ENCODE measurements at regions not wholly inside any gene's neighbourhood (a gene's known extent, or its start where the extent isn't known, plus 50 kb on each side); places are given as distances from the start of the nearest gene placed in this dataset.

- TF ChIP-seq GATA3 (IDR thresholded peaks at IDR 0.05; ENCODE audit: low read depth, low read length) (no peak), GATA2 (IDR thresholded peaks at IDR 0.05; ENCODE audit: low read depth, low read length) (no peak)
These were observed 544.0 kb downstream of the CCER1 start for GRCh38 chr12:90410962-90411361.

GRCh38 chr12:90407841-90408240 is 547.1 kb downstream of the CCER1 start:
- TF ChIP-seq GATA3 (IDR thresholded peaks at IDR 0.05; ENCODE audit: low read depth, low read length) (no peak), GATA2 (IDR thresholded peaks at IDR 0.05; ENCODE audit: low read depth, low read length) (no peak)

- TF ChIP-seq GATA3 (IDR thresholded peaks at IDR 0.05; ENCODE audit: low read depth, low read length) (no peak), GATA2 (IDR thresholded peaks at IDR 0.05; ENCODE audit: low read depth, low read length) (no peak)
These were observed 550.9 kb downstream of the CCER1 start for GRCh38 chr12:90404071-90404470.

- TF ChIP-seq GATA2 (IDR thresholded peaks at IDR 0.05; ENCODE audit: low read depth, low read length) = no peak
- no peak for TF ChIP-seq GATA3 (IDR thresholded peaks at IDR 0.05; ENCODE audit: low read depth, low read length)
These were observed 553.8 kb downstream of the CCER1 start for GRCh38 chr12:90401185-90401584.

GRCh38 chr12:90399357-90399756 is 555.6 kb downstream of the CCER1 start:
- no peak for TF ChIP-seq GATA2 (IDR thresholded peaks at IDR 0.05; ENCODE audit: low read depth, low read length)
- TF ChIP-seq GATA3 (IDR thresholded peaks at IDR 0.05; ENCODE audit: low read depth, low read length) = no peak

- TF ChIP-seq GATA3 (IDR thresholded peaks at IDR 0.05; ENCODE audit: low read depth, low read length) (no peak), GATA2 (IDR thresholded peaks at IDR 0.05; ENCODE audit: low read depth, low read length) (no peak)
These were observed 556.6 kb downstream of the CCER1 start for GRCh38 chr12:90398285-90398836.

- TF ChIP-seq GATA3 (IDR thresholded peaks at IDR 0.05; ENCODE audit: low read depth, low read length) = no peak
- TF ChIP-seq GATA2 (IDR thresholded peaks at IDR 0.05; ENCODE audit: low read depth, low read length) = no peak
These were observed 558.4 kb downstream of the CCER1 start for GRCh38 chr12:90396556-90396955.

GRCh38 chr12:90393652-90394051 is 561.3 kb downstream of the CCER1 start:
- TF ChIP-seq GATA3 (IDR thresholded peaks at IDR 0.05; ENCODE audit: low read depth, low read length) (no peak), GATA2 (IDR thresholded peaks at IDR 0.05; ENCODE audit: low read depth, low read length) (no peak)

- TF ChIP-seq GATA3 (IDR thresholded peaks at IDR 0.05; ENCODE audit: low read depth, low read length) = no peak
- no peak for TF ChIP-seq GATA2 (IDR thresholded peaks at IDR 0.05; ENCODE audit: low read depth, low read length)
These were observed 561.9 kb downstream of the CCER1 start for GRCh38 chr12:90393089-90393488.

- TF ChIP-seq GATA3 (IDR thresholded peaks at IDR 0.05; ENCODE audit: low read depth, low read length) = no peak
- no peak for TF ChIP-seq GATA2 (IDR thresholded peaks at IDR 0.05; ENCODE audit: low read depth, low read length)
These were observed 564.0 kb downstream of the CCER1 start for GRCh38 chr12:90390947-90391346.

GRCh38 chr12:90368081-90368480 is 586.9 kb downstream of the CCER1 start:
- TF ChIP-seq GATA2 (IDR thresholded peaks at IDR 0.05; ENCODE audit: low read depth, low read length) (no peak), GATA3 (IDR thresholded peaks at IDR 0.05; ENCODE audit: low read depth, low read length) (no peak)

- no peak for TF ChIP-seq GATA2 (IDR thresholded peaks at IDR 0.05; ENCODE audit: low read depth, low read length)
- no peak for TF ChIP-seq GATA3 (IDR thresholded peaks at IDR 0.05; ENCODE audit: low read depth, low read length)
These were observed 588.7 kb downstream of the CCER1 start for GRCh38 chr12:90366286-90366685.

- TF ChIP-seq GATA2 (IDR thresholded peaks at IDR 0.05; ENCODE audit: low read depth, low read length) (no peak), GATA3 (IDR thresholded peaks at IDR 0.05; ENCODE audit: low read depth, low read length) (no peak)
These were observed 594.7 kb downstream of the CCER1 start for GRCh38 chr12:90360300-90360699.

- no peak for TF ChIP-seq GATA3 (IDR thresholded peaks at IDR 0.05; ENCODE audit: low read depth, low read length)
- no peak for TF ChIP-seq GATA2 (IDR thresholded peaks at IDR 0.05; ENCODE audit: low read depth, low read length)
These were observed 599.1 kb downstream of the CCER1 start for GRCh38 chr12:90355711-90356355.

GRCh38 chr12:90343966-90344365 is 611.0 kb downstream of the CCER1 start:
- TF ChIP-seq GATA3 (IDR thresholded peaks at IDR 0.05; ENCODE audit: low read depth, low read length) = no peak
- TF ChIP-seq GATA2 (IDR thresholded peaks at IDR 0.05; ENCODE audit: low read depth, low read length) = no peak

Data from SH-SY5Y (cell line).